ENCODE measurements at regions not wholly inside any gene's neighbourhood (a gene's known extent, or its start where the extent isn't known, plus 50 kb on each side); places are given as distances from the start of the nearest gene placed in this dataset.

DNA sequence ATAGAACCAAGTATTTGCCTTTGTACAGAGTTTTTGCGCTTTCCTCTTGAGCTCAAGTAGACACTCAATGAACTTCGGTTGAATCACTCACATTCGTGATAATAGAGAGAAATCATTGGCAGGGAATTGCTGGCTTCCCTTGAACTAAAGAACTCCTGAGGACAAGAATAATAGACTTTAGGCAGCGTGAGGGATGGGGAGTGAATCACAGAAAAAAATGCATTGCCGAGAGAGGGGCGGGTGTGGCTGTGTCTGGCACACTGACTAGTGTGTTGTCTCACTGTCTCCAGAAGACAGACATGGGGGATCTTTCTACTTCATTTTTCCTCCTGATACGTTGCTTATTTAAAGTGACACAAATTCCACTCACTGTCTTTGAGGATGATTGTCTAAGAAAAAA is 805.2 kb downstream of the BCL11B start:
- no peak for TF ChIP-seq POLR2AphosphoS5 (IDR thresholded peaks at IDR 0.05)
- TF ChIP-seq, protein P1, sequence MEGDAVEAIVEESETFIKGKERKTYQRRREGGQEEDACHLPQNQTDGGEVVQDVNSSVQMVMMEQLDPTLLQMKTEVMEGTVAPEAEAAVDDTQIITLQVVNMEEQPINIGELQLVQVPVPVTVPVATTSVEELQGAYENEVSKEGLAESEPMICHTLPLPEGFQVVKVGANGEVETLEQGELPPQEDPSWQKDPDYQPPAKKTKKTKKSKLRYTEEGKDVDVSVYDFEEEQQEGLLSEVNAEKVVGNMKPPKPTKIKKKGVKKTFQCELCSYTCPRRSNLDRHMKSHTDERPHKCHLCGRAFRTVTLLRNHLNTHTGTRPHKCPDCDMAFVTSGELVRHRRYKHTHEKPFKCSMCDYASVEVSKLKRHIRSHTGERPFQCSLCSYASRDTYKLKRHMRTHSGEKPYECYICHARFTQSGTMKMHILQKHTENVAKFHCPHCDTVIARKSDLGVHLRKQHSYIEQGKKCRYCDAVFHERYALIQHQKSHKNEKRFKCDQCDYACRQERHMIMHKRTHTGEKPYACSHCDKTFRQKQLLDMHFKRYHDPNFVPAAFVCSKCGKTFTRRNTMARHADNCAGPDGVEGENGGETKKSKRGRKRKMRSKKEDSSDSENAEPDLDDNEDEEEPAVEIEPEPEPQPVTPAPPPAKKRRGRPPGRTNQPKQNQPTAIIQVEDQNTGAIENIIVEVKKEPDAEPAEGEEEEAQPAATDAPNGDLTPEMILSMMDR (IDR thresholded peaks at IDR 0.05) = no peak
